ENCODE measurements at regions not wholly inside any gene's neighbourhood (a gene's known extent, or its start where the extent isn't known, plus 50 kb on each side); places are given as distances from the start of the nearest gene placed in this dataset.

- no peak for DNase-seq (ENCODE audit: low spot score)
- in situ Hi-C loops (cut with MboI; ENCODE audit: low sequenced_read_pairs, unreplicated experiment): no loop called here
- TF ChIP-seq CTCF (IDR thresholded peaks at IDR 0.05; ENCODE audit: borderline replicate concordance, control extremely low read depth, extremely low read depth, insufficient read depth, missing control alignments): no peak
Observed at GRCh38 chrX:45959567-45959966, 585.7 kb downstream of the ZNF674 start.

DNA sequence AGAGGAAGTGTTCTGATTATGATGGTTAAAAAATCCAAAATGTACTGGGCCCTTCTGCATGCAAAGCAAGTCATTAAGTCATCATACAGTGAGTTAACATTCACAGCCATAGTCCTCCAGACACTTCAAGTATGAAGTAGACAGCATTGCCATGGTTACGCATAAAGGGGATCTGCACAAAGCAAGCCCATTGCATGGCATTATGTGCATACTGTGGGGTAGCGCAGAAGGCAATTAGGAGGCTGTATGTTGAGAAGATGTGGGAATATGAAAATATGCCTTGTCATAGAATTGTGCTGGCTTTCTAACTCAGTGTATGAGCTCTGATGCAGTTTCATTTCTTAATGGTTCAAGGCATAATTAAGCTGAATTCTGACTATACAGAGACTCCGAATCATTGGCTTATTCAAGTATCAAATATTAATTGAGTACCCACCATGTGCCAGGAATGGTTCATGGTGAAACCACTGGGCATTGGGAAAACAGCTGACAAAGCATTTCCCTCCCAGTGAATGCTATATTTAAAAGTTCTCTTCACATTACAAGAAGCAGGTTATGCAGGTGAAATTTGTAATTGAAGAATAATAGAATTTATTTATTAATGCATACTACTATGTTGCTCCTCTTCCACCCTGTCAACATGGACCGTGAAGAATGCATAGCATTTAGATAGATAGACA lies 588.9 kb downstream of the ZNF674 start:
- no peak for DNase-seq (ENCODE audit: low spot score)
- in situ Hi-C loops (cut with MboI; ENCODE audit: low sequenced_read_pairs, unreplicated experiment): no loop called here

DNA sequence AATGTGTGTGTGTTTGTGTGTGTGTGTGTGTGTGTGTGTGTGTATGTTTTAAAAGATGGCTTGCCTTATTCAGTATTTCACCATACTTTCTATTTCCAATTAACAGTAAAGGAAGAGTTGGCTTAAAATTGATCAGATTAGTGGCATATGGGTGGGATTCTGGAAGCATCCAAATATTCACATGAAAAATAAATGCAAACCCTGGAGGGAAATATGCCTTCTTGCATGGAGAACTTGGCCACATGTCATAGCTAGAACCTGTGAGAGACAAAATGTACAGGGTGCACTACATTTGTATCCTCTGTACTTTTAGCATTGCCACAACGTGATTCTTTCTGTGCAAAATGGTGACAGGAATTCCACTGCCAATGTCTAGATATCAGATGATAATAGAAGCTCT lies 589.6 kb downstream of the ZNF674 start:
- TF ChIP-seq CTCF (IDR thresholded peaks at IDR 0.05; ENCODE audit: borderline replicate concordance, control extremely low read depth, extremely low read depth, insufficient read depth, missing control alignments): no peak
- no peak for DNase-seq (ENCODE audit: low spot score)
- in situ Hi-C loops (cut with MboI; ENCODE audit: low sequenced_read_pairs, unreplicated experiment): no loop called here

More for the DNA sequence above, 588.9 kb downstream of the ZNF674 start:
- TF ChIP-seq CTCF (IDR thresholded peaks at IDR 0.05; ENCODE audit: borderline replicate concordance, control extremely low read depth, extremely low read depth, insufficient read depth, missing control alignments): no peak

GRCh38 chrX:45954026-45954425 lies 591.2 kb downstream of the ZNF674 start:
- in situ Hi-C loops (cut with MboI; ENCODE audit: low sequenced_read_pairs, unreplicated experiment): no loop called here
- no peak for TF ChIP-seq CTCF (IDR thresholded peaks at IDR 0.05; ENCODE audit: borderline replicate concordance, control extremely low read depth, extremely low read depth, insufficient read depth, missing control alignments)
- DNase-seq (ENCODE audit: low spot score): no peak

DNA sequence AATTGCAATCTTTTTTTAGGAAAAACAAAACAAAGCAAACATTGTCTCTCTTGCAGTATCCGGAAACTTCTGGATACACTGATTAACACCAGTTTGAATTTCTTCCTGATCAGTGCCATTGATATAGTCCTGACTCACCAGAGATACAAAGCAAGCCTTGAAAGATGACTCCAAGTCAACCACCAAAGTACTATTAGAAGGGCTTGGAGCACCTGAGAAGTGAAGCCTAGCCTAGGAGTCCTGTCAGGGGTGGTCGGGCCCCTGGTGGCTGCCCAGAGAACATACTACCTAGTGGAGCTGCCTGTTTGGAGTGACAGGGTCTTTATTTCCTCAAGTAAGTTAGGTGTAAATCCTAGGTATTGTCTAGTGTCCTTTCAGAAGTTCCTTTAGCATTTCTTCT lies 593.2 kb downstream of the ZNF674 start:
- in situ Hi-C loops (cut with MboI; ENCODE audit: low sequenced_read_pairs, unreplicated experiment): no loop called here
- no peak for TF ChIP-seq CTCF (IDR thresholded peaks at IDR 0.05; ENCODE audit: borderline replicate concordance, control extremely low read depth, extremely low read depth, insufficient read depth, missing control alignments)
- no peak for DNase-seq (ENCODE audit: low spot score)

DNA sequence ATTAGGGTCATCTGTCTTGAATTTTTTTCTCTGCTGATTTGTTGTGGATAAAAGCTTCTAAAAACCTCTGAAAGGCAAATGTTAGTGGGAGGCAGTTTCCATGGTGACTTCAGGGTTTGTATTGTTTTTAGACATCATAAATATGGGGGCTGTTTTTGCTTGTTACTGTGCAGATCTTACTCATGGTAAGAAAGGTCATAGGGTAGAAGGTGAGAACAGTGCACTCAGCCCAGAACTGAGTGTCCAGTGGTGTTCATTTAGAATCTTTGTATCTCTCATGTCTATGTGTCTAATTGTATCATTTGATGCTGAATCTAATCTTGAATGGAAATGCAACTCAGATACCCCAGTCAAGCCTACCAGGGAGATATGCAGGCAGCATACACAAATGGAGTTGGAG lies 609.8 kb downstream of the ZNF674 start:
- no peak for DNase-seq (ENCODE audit: low spot score)
- TF ChIP-seq CTCF (IDR thresholded peaks at IDR 0.05; ENCODE audit: borderline replicate concordance, control extremely low read depth, extremely low read depth, insufficient read depth, missing control alignments): no peak
- in situ Hi-C loops (cut with MboI; ENCODE audit: low sequenced_read_pairs, unreplicated experiment): no loop called here
